NB4 (cell line): ENCODE measurements at regions not wholly inside any gene's neighbourhood (a gene's known extent, or its start where the extent isn't known, plus 50 kb on each side); places are given as distances from the start of the nearest gene placed in this dataset.
A peak's percentile ranks its signal among the peaks of the same experiment; 100 is the strongest.

Experiments used
- DNase-seq: peaks from one replicate; pipeline ENCODE4 v3.0.0; 2010; ENCODE audit warnings: low read depth
- H3K4me3 ChIP-seq: one replicate; pipeline ENCODE4 v1.5.1; 2011; ENCODE audit warnings: mild to moderate bottlenecking, low read depth, low read length, moderate library complexity
- CTCF ChIP-seq: IDR thresholded peaks from one replicate; pipeline ENCODE4 v1.5.1; 2012; ENCODE audit warnings: low read depth, low read length
- MAX ChIP-seq: IDR thresholded peaks from 2 replicates; pipeline ENCODE4 v1.6.1; 2011; ENCODE audit warnings: low read depth, low read length
- MYC ChIP-seq: IDR thresholded peaks from 2 replicates; pipeline ENCODE4 v1.6.1; 2011; ENCODE audit warnings: low read depth, low read length
- POLR2A ChIP-seq: IDR thresholded peaks from 2 replicates; pipeline ENCODE4 v1.6.1; 2011; ENCODE audit warnings: mild to moderate bottlenecking; ENCODE audit not compliant: insufficient read length; ENCODE audit errors: extremely low read depth

- peak overlapping the region; percentile 43 for H3K4me3 ChIP-seq
- TF ChIP-seq MAX (no peak), MYC (no peak; the same call in 1 of the 2 replicates), CTCF (no peak), POLR2A (no peak)
- DNase-seq = no peak
Measured at GRCh38 chr1:224565611-224566406, 50.3 kb upstream of the CNIH3 start.
